GM23248 (cell line): ENCODE measurements at regions not wholly inside any gene's neighbourhood (a gene's known extent, or its start where the extent isn't known, plus 50 kb on each side); places are given as distances from the start of the nearest gene placed in this dataset.

ENCODE experiments used
- DNase-seq: peaks from one replicate; pipeline ENCODE4 v3.0.0-alpha.2; 2015
- H2AFZ ChIP-seq: fragments of 200-600 bp; sonication (generic); 2 replicates; pipeline ENCODE4 v1.6.1; 2016; ENCODE audit warnings: antibody characterized with exemption
- H3F3A ChIP-seq: fragments of 200-600 bp; sonication (generic); 2 replicates; pipeline ENCODE4 v1.6.1; 2016; ENCODE audit warnings: mild to moderate bottlenecking, antibody characterized with exemption, mixed run types; ENCODE audit not compliant: insufficient read depth
- H3K27ac ChIP-seq: fragments of 200-600 bp; sonication (generic); 2 replicates; pipeline ENCODE4 v1.5.1; 2016; ENCODE audit warnings: mild to moderate bottlenecking
- H3K27me3 ChIP-seq: fragments of 200-600 bp; sonication (generic); replicated peaks from 2 replicates; pipeline ENCODE4 v1.6.1; 2016; ENCODE audit warnings: mild to moderate bottlenecking; ENCODE audit not compliant: insufficient read depth
- H3K36me3 ChIP-seq: fragments of 200-600 bp; sonication (generic); 2 replicates; pipeline ENCODE4 v1.6.1; 2016; ENCODE audit warnings: low read depth, mild to moderate bottlenecking
- H3K4me1 ChIP-seq: fragments of 200-600 bp; sonication (generic); 2 replicates; pipeline ENCODE4 v1.6.1; 2016; ENCODE audit warnings: mild to moderate bottlenecking; ENCODE audit not compliant: insufficient read depth
- H3K4me2 ChIP-seq: fragments of 200-600 bp; sonication (generic); one replicate; pipeline ENCODE4 v1.6.1; 2016; ENCODE audit warnings: mild to moderate bottlenecking; ENCODE audit not compliant: unreplicated experiment
- H3K4me3 ChIP-seq: fragments of 200-600 bp; sonication (generic); 2 replicates; pipeline ENCODE4 v1.5.1; 2016; ENCODE audit warnings: mild to moderate bottlenecking
- H3K79me2 ChIP-seq: fragments of 200-600 bp; sonication (generic); 2 replicates; pipeline ENCODE4 v1.6.1; 2016; ENCODE audit warnings: mild to moderate bottlenecking; ENCODE audit not compliant: insufficient read depth
- H3K9ac ChIP-seq: fragments of 200-600 bp; sonication (generic); 2 replicates; pipeline ENCODE4 v1.6.1; 2016; ENCODE audit warnings: mild to moderate bottlenecking
- H3K9me2 ChIP-seq: fragments of 200-600 bp; sonication (generic); 2 replicates; pipeline ENCODE4 v1.6.1; 2016; ENCODE audit warnings: mixed run types, mild to moderate bottlenecking, moderate library complexity; ENCODE audit not compliant: insufficient read depth
- H3K9me3 ChIP-seq: fragments of 200-600 bp; sonication (generic); one replicate; pipeline ENCODE4 v1.6.1; 2017; ENCODE audit warnings: low read depth
- H4K20me1 ChIP-seq: fragments of 200-600 bp; sonication (generic); 2 replicates; pipeline ENCODE4 v1.6.0; 2016; ENCODE audit not compliant: insufficient read depth
- EZH2 ChIP-seq: fragments of 200-600 bp; sonication (generic); IDR thresholded peaks from 2 replicates; pipeline ENCODE4 v1.6.1; 2018; ENCODE audit warnings: antibody characterized with exemption, mild to moderate bottlenecking; ENCODE audit not compliant: insufficient read depth, poor library complexity, severe bottlenecking
- EZH2phosphoT487 ChIP-seq: fragments of 200-600 bp; sonication (generic); IDR thresholded peaks from 2 replicates; pipeline ENCODE4 v1.6.1; 2018; ENCODE audit warnings: antibody characterized with exemption, moderate library complexity, mild to moderate bottlenecking, low read depth; ENCODE audit not compliant: insufficient read depth
- WGBS, 2 experiments: methylation state at CpG; one replicate each; pipeline ENCODE4 v1.1.6; 2015 to 2017; ENCODE audit warnings: low lambda C conversion rate in 2 of 2, low coverage in 1 of 2; ENCODE audit errors: missing lambda C conversion rate in 2 of 2; 5-methylcytosine and 5-hydroxymethylcytosine counted together
- in situ Hi-C: fragments of 300-500 bp; cut with MboI; formaldehyde crosslinking; loops from 2 replicates; pipeline ENCODE4 v1.15.0; 2020

- WGBS, 2 experiments: 67 to 71% methylated on average over 4 of the region's 4 CpGs
- in situ Hi-C loops: no loop called here
- no peaks in the 10 kb centered on the region for H3K9me3 ChIP-seq
- no peak overlapping the region for H3K9ac ChIP-seq
- no peaks in the 10 kb centered on the region for H3K9me2 ChIP-seq
- H3K4me1 ChIP-seq: no peaks in the 10 kb centered on the region
- no peak overlapping the region for H2AFZ ChIP-seq
- H3K4me2 ChIP-seq: no peak overlapping the region
- no peaks in the 10 kb centered on the region for H3K36me3 ChIP-seq
- TF ChIP-seq EZH2phosphoT487 (no peak), EZH2 (no peak)
- no peaks in the 10 kb centered on the region for H3K27me3 ChIP-seq
- no peaks in the 10 kb centered on the region for H4K20me1 ChIP-seq
- no peaks in the 10 kb centered on the region for H3F3A ChIP-seq
- DNase-seq: no peak
- H3K4me3 ChIP-seq: no peak overlapping the region
- H3K27ac ChIP-seq: no peak overlapping the region
- no peaks in the 10 kb centered on the region for H3K79me2 ChIP-seq
Measured at GRCh38 chr16:65760874-65761273, 605.6 kb upstream of the CDH5 start.

GRCh38 chr16:65758620-65759019, 607.9 kb upstream of the CDH5 start:
- Histone ChIP-seq H2AFZ (no peak overlapping the region), H4K20me1 (no peaks in the 10 kb centered on the region), H3K36me3 (no peaks in the 10 kb centered on the region), H3K9me3 (no peaks in the 10 kb centered on the region), H3K27ac (no peak overlapping the region), H3K4me2 (no peak overlapping the region), H3K9ac (no peak overlapping the region), H3K4me3 (no peak overlapping the region), H3K9me2 (no peaks in the 10 kb centered on the region), H3K79me2 (no peaks in the 10 kb centered on the region), H3F3A (no peaks in the 10 kb centered on the region), H3K27me3 (no peaks in the 10 kb centered on the region), H3K4me1 (no peaks in the 10 kb centered on the region)
- 55 to 69% methylated on average over 4 of the region's 4 CpGs for WGBS, 2 experiments
- TF ChIP-seq EZH2 (no peak), EZH2phosphoT487 (no peak)
- DNase-seq: no peak
- in situ Hi-C loops: no loop called here

GRCh38 chr16:65757064-65757463, 609.4 kb upstream of the CDH5 start:
- Histone ChIP-seq H3K27ac (no peak overlapping the region), H3K9me2 (no peaks in the 10 kb centered on the region), H3K4me3 (no peak overlapping the region), H3F3A (no peaks in the 10 kb centered on the region), H3K36me3 (no peaks in the 10 kb centered on the region), H3K4me2 (no peak overlapping the region), H3K9ac (no peak overlapping the region), H3K79me2 (no peaks in the 10 kb centered on the region), H3K4me1 (no peaks in the 10 kb centered on the region), H4K20me1 (no peaks in the 10 kb centered on the region), H2AFZ (no peak overlapping the region), H3K9me3 (no peaks in the 10 kb centered on the region), H3K27me3 (peaks cover 6% of the 10 kb centered on the region)
- TF ChIP-seq EZH2 (no peak), EZH2phosphoT487 (no peak)
- no peak for DNase-seq
- in situ Hi-C loops: no loop called here
- 65% methylated on average over 4 of the region's 4 CpGs for WGBS, 2 experiments

GRCh38 chr16:65756163-65756562, 610.3 kb upstream of the CDH5 start:
- no peak overlapping the region for H3K4me2 ChIP-seq
- no peaks in the 10 kb centered on the region for H3K9me3 ChIP-seq
- H3K36me3 ChIP-seq: no peaks in the 10 kb centered on the region
- in situ Hi-C loops: no loop called here
- TF ChIP-seq EZH2phosphoT487: no peak
- TF ChIP-seq EZH2: no peak
- 93 to 94% methylated on average over 4 of the region's 4 CpGs for WGBS, 2 experiments
- H3F3A ChIP-seq: no peaks in the 10 kb centered on the region
- no peak for DNase-seq
- H3K27ac ChIP-seq: no peak overlapping the region
- H3K79me2 ChIP-seq: no peaks in the 10 kb centered on the region
- H3K9ac ChIP-seq: no peak overlapping the region
- H3K4me3 ChIP-seq: no peak overlapping the region
- peaks cover 6% of the 10 kb centered on the region for H3K27me3 ChIP-seq
- no peaks in the 10 kb centered on the region for H3K9me2 ChIP-seq
- no peaks in the 10 kb centered on the region for H3K4me1 ChIP-seq
- no peak overlapping the region for H2AFZ ChIP-seq
- no peaks in the 10 kb centered on the region for H4K20me1 ChIP-seq
